ENCODE measurements at regions not wholly inside any gene's neighbourhood (a gene's known extent, or its start where the extent isn't known, plus 50 kb on each side); places are given as distances from the start of the nearest gene placed in this dataset.
"Not testable (repeated sequence)": the region's sequence is repeated elsewhere in the genome, so short reads cannot be mapped to it uniquely, and the experiment has no call there.

- Mint-ChIP-seq H3K27me3 (peaks cover 7% of the 10 kb centered on the region), H3K9me3 (no peaks in the 10 kb centered on the region), H3K4me1 (no peaks in the 10 kb centered on the region), H3K4me3 (no peak overlapping the region), H3K27ac (ENCODE audit: low read depth) (no peak overlapping the region), H3K36me3 (ENCODE audit: insufficient read depth) (no peaks in the 10 kb centered on the region)
- no peak for ATAC-seq (replicated peaks; ENCODE audit: extremely low read depth, poor library complexity, severe bottlenecking)
- no peak for DNase-seq (ENCODE audit: low spot score in 2 of 2)
Measured at GRCh38 chr4:100870940-100871772, 353.3 kb upstream of the EMCN start.

DNA sequence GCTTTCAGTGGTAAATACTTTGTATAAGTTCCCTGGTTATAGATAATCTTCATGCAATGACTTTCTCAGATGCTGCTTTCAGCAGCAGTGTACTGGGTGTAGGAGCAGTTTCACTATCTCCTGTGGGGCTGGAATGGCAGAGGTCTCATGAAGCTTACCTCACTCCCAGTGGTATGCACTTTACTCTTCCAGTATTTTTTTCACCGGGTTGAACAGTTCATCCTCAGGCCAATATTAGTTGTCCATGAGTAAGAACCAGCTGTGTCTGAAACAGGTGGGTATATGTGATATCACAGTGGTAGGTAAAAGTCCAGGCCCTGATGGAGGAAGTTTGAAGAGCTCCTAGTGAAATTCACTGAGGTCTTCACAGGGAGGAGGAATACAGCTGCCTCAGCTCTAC is 351.5 kb upstream of the EMCN start:
- Mint-ChIP-seq H3K4me3 (no peak overlapping the region), H3K4me1 (no peaks in the 10 kb centered on the region), H3K27me3 (peaks cover 7% of the 10 kb centered on the region), H3K36me3 (ENCODE audit: insufficient read depth) (no peaks in the 10 kb centered on the region), H3K9me3 (no peaks in the 10 kb centered on the region), H3K27ac (ENCODE audit: low read depth) (no peak overlapping the region)
- ATAC-seq (replicated peaks; ENCODE audit: extremely low read depth, poor library complexity, severe bottlenecking) (no peak), DNase-seq (ENCODE audit: low spot score in 2 of 2) (no peak)

DNA sequence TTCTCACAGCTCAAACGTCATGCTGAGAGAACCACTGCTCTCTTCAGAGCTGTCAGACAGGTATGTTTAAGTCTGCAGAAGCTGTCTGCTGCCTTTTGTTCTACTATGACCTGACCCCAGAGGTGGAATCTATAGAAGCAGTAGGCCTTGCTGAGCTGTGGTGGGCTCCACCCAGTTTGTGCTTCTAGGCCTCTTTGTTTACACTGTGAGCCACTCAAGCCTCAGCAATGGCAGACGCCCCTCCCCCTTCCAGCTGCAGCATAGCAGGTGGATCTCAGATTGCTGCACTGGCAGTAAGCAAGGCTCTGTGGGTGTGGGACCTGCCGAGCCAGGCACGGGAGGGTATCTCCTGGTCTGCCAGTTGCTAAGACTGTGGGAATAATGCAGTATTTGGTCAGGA is 350.5 kb upstream of the EMCN start:
- ATAC-seq (replicated peaks; ENCODE audit: extremely low read depth, poor library complexity, severe bottlenecking); DNase-seq (ENCODE audit: low spot score in 2 of 2); H3K4me3 Mint-ChIP-seq; H3K9me3 Mint-ChIP-seq; H3K27ac Mint-ChIP-seq (ENCODE audit: low read depth); H3K27me3 Mint-ChIP-seq; H3K4me1 Mint-ChIP-seq; H3K36me3 Mint-ChIP-seq (ENCODE audit: insufficient read depth): not testable (repeated sequence)

DNA sequence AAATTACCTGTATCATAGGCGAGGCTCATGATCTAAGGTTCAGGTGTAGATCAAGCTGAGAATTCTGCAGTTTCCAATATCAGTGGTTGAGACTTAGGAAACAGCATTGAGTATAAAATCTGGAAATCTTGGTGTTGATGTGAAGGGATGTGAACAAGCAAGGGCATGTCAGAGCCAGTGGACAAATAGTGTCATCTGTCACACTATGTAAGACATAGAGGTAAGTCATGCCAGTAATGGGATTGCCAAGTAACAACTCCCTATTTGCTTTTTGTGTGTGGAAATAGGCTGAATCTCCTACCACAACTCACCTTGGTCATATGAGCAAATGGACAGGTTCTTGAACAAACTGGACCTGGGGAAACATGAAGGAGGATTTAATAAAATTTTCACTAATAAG is 334.5 kb upstream of the EMCN start:
- no peaks in the 10 kb centered on the region for H3K9me3 Mint-ChIP-seq
- no peaks in the 10 kb centered on the region for H3K36me3 Mint-ChIP-seq (ENCODE audit: insufficient read depth)
- no peaks in the 10 kb centered on the region for H3K27me3 Mint-ChIP-seq
- H3K27ac Mint-ChIP-seq (ENCODE audit: low read depth) = no peak overlapping the region
- ATAC-seq (replicated peaks; ENCODE audit: extremely low read depth, poor library complexity, severe bottlenecking) (no peak), DNase-seq (ENCODE audit: low spot score in 2 of 2) (no peak)
- H3K4me1 Mint-ChIP-seq = peaks cover 7% of the 10 kb centered on the region
- H3K4me3 Mint-ChIP-seq = no peak overlapping the region

- H3K27ac Mint-ChIP-seq (ENCODE audit: low read depth) = no peak overlapping the region
- ATAC-seq (replicated peaks; ENCODE audit: extremely low read depth, poor library complexity, severe bottlenecking) (no peak), DNase-seq (ENCODE audit: low spot score in 2 of 2) (no peak)
- no peaks in the 10 kb centered on the region for H3K27me3 Mint-ChIP-seq
- no peak overlapping the region for H3K4me3 Mint-ChIP-seq
- H3K36me3 Mint-ChIP-seq (ENCODE audit: insufficient read depth) = no peaks in the 10 kb centered on the region
- H3K4me1 Mint-ChIP-seq = peaks cover 7% of the 10 kb centered on the region
- H3K9me3 Mint-ChIP-seq = no peaks in the 10 kb centered on the region
Measured at GRCh38 chr4:100849319-100849718, 331.5 kb upstream of the EMCN start.

DNA sequence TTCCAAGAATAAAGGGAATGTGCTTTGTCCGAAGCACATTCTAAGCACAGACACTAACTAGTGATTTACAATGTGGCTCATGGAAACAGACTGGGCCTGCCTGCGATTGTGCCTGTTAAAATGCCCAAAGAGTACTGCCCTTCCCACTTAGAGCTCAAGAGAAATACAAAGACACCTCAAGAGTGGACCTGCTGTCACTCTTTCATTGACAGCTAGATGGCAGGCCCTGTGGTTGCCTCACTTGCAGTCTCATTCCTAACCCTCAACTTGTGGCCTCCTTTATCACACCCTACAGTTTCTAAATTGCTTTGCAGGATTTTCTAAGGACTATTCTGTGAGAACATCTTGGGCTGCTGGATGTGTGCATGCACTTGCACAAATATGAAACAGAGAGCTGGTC is 331.0 kb upstream of the EMCN start:
- ATAC-seq (replicated peaks; ENCODE audit: extremely low read depth, poor library complexity, severe bottlenecking) (peak; percentile 56), DNase-seq (ENCODE audit: low spot score in 2 of 2) (no peak)
- H3K9me3 Mint-ChIP-seq = no peaks in the 10 kb centered on the region
- peaks cover 7% of the 10 kb centered on the region for H3K4me1 Mint-ChIP-seq
- H3K27ac Mint-ChIP-seq (ENCODE audit: low read depth) = no peak overlapping the region
- no peaks in the 10 kb centered on the region for H3K27me3 Mint-ChIP-seq
- H3K4me3 Mint-ChIP-seq = no peak overlapping the region
- no peaks in the 10 kb centered on the region for H3K36me3 Mint-ChIP-seq (ENCODE audit: insufficient read depth)

GRCh38 chr4:100843910-100844309 is 326.1 kb upstream of the EMCN start:
- H3K4me1 Mint-ChIP-seq = peaks cover 6% of the 10 kb centered on the region
- ATAC-seq (replicated peaks; ENCODE audit: extremely low read depth, poor library complexity, severe bottlenecking) = no peak
- peaks cover 13% of the 10 kb centered on the region for H3K27me3 Mint-ChIP-seq
- no peak overlapping the region for H3K27ac Mint-ChIP-seq (ENCODE audit: low read depth)
- no peaks in the 10 kb centered on the region for H3K36me3 Mint-ChIP-seq (ENCODE audit: insufficient read depth)
- no peak overlapping the region for H3K4me3 Mint-ChIP-seq
- no peaks in the 10 kb centered on the region for H3K9me3 Mint-ChIP-seq
- no peak for DNase-seq (ENCODE audit: low spot score in 2 of 2)

- Mint-ChIP-seq H3K4me3 (no peak overlapping the region), H3K27me3 (peaks cover 18% of the 10 kb centered on the region), H3K9me3 (no peaks in the 10 kb centered on the region), H3K27ac (ENCODE audit: low read depth) (no peak overlapping the region), H3K4me1 (no peaks in the 10 kb centered on the region), H3K36me3 (ENCODE audit: insufficient read depth) (no peaks in the 10 kb centered on the region)
- DNase-seq (ENCODE audit: low spot score in 2 of 2) (no peak), ATAC-seq (replicated peaks; ENCODE audit: extremely low read depth, poor library complexity, severe bottlenecking) (no peak)
Measured at GRCh38 chr4:100842856-100843255, 325.0 kb upstream of the EMCN start.

- no peak overlapping the region for H3K27ac Mint-ChIP-seq (ENCODE audit: low read depth)
- H3K4me1 Mint-ChIP-seq = no peaks in the 10 kb centered on the region
- no peak overlapping the region for H3K4me3 Mint-ChIP-seq
- no peaks in the 10 kb centered on the region for H3K9me3 Mint-ChIP-seq
- DNase-seq (ENCODE audit: low spot score in 2 of 2) (no peak), ATAC-seq (replicated peaks; ENCODE audit: extremely low read depth, poor library complexity, severe bottlenecking) (no peak)
- no peaks in the 10 kb centered on the region for H3K36me3 Mint-ChIP-seq (ENCODE audit: insufficient read depth)
- peaks cover 18% of the 10 kb centered on the region for H3K27me3 Mint-ChIP-seq
Measured at GRCh38 chr4:100841911-100842310, 324.1 kb upstream of the EMCN start.

- Mint-ChIP-seq H3K9me3 (peaks cover 4% of the 10 kb centered on the region), H3K36me3 (ENCODE audit: insufficient read depth) (no peaks in the 10 kb centered on the region), H3K27me3 (peaks cover 18% of the 10 kb centered on the region), H3K4me1 (no peaks in the 10 kb centered on the region), H3K27ac (ENCODE audit: low read depth) (no peak overlapping the region), H3K4me3 (no peak overlapping the region)
- no peak for ATAC-seq (replicated peaks; ENCODE audit: extremely low read depth, poor library complexity, severe bottlenecking)
- no peak for DNase-seq (ENCODE audit: low spot score in 2 of 2)
Measured at GRCh38 chr4:100839712-100840111, 321.9 kb upstream of the EMCN start.

GRCh38 chr4:100838286-100838685 is 320.5 kb upstream of the EMCN start:
- ATAC-seq (replicated peaks; ENCODE audit: extremely low read depth, poor library complexity, severe bottlenecking) (no peak), DNase-seq (ENCODE audit: low spot score in 2 of 2) (no peak)
- Mint-ChIP-seq H3K27ac (ENCODE audit: low read depth) (no peak overlapping the region), H3K36me3 (ENCODE audit: insufficient read depth) (no peaks in the 10 kb centered on the region), H3K27me3 (peaks cover 18% of the 10 kb centered on the region), H3K4me3 (no peak overlapping the region), H3K9me3 (peaks cover 4% of the 10 kb centered on the region), H3K4me1 (no peaks in the 10 kb centered on the region)

DNA sequence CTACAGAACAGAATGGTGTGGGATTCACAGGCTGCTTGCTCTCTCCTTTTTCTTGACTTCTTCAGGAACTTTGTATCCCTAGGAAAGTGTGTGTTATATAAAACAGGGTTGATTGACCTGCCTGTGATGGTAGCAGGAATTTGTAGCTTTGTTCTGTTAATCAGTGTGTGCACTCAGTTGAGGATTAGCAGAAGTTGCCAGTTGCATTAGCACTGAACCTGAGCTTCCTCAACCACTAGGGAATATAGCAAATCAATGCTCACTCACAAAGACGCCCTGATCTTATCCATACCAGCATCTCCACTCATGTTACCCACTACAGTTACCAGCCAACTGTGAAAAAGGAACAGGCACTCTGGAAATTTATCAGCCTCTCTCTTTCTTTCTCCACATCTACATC is 319.1 kb upstream of the EMCN start:
- no peak for DNase-seq (ENCODE audit: low spot score in 2 of 2)
- H3K4me1 Mint-ChIP-seq = no peaks in the 10 kb centered on the region
- H3K27ac Mint-ChIP-seq (ENCODE audit: low read depth) = no peak overlapping the region
- no peak for ATAC-seq (replicated peaks; ENCODE audit: extremely low read depth, poor library complexity, severe bottlenecking)
- H3K9me3 Mint-ChIP-seq = peaks cover 4% of the 10 kb centered on the region
- H3K36me3 Mint-ChIP-seq (ENCODE audit: insufficient read depth) = no peaks in the 10 kb centered on the region
- H3K4me3 Mint-ChIP-seq = no peak overlapping the region
- H3K27me3 Mint-ChIP-seq = peaks cover 18% of the 10 kb centered on the region

GRCh38 chr4:100834616-100835015 is 316.8 kb upstream of the EMCN start:
- H3K4me3 Mint-ChIP-seq = no peak overlapping the region
- no peaks in the 10 kb centered on the region for H3K36me3 Mint-ChIP-seq (ENCODE audit: insufficient read depth)
- ATAC-seq (replicated peaks; ENCODE audit: extremely low read depth, poor library complexity, severe bottlenecking) (no peak), DNase-seq (ENCODE audit: low spot score in 2 of 2) (no peak)
- H3K27ac Mint-ChIP-seq (ENCODE audit: low read depth) = no peak overlapping the region
- peaks cover 13% of the 10 kb centered on the region for H3K27me3 Mint-ChIP-seq
- H3K9me3 Mint-ChIP-seq = peaks cover 4% of the 10 kb centered on the region
- no peaks in the 10 kb centered on the region for H3K4me1 Mint-ChIP-seq
